NCI-H526 treated with DMSO at 0.1 percent for 48 hours (cell line): ENCODE measurements at regions not wholly inside any gene's neighbourhood (a gene's known extent, or its start where the extent isn't known, plus 50 kb on each side); places are given as distances from the start of the nearest gene placed in this dataset.

Experiments
- DNase-seq: peaks from one replicate; lab custom pipeline; 2025; lab: John Stamatoyannopoulos, UW

DNA sequence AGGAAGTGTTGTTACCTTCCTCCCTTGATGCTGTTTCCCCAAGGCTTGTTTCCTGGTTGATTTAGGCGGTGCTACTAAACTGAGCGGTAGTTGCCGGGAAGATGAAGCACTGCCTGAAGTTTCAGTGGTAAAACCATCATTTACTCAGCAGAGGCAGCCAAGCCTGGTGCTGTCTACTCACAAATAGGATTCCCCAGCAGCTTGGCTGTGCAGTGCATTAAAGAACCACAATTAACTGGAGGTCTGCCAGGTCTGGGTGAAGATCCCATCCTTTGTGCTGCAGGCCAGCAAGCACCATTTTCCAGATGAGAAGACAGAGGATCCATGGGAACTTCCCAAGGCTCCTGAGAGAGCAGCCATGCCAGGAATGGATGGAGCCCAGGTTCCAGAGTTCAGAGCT lies 231.9 kb upstream of the E2F8 start:
- DNase-seq = no peak

DNA sequence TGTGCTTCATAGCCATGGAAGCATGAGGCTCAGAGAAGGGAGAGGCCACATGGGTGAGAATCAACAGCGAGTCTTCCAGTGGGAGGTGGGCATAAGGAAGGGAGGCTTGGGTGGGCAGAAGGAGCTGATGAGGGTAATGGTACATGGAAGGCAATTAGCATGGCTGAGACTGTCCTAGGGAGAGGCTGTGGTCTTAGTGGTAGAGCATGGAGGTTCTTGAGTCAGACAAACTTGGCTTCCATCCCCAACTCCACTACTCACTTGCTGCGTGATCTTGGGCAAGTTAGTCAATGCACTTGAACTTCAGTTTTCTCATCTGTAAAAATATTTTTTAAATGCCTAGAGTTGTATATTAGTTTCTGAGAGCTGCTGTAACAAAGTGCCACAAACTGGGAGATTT lies 227.2 kb upstream of the E2F8 start:
- no peak for DNase-seq

DNA sequence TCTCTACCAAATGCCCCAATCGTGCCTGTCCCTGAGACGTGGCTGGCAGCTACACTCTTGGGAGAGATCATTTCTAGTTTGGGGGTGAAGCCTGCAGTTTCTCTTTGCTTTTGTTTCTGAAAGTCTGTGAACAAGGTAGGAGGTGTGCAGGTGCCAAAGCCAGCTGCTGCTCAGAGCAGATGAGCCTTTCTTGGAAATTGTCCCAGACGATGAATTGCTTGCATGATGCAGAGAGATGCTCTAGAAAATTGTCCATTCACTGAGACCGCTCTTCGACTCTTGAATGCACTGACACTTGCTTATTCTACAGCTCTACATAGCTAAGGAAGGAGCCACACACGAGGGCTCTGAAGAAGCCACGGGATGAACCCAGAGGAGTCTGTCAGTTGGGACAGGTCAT lies 225.6 kb upstream of the E2F8 start:
- DNase-seq = no peak

DNA sequence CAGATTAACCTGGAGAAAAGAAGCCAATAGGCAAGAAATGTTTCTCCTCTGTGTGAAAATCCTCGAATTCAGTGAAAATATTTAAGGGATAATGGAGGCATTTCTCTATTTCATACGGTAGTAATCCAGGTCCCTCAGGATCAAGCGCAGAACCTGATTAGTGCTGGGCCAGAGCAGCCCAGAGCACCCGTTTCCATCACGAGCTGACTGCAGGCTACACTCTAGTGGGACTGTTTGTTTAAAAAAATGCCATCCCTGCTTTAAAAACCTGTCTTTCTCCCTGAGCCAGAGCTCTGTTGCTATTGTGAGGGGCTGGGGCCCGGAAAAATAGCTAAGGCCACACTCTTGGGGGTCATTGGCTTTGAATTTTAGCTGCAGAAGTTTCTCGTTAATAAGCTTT lies 223.2 kb upstream of the E2F8 start:
- DNase-seq = no peak

DNA sequence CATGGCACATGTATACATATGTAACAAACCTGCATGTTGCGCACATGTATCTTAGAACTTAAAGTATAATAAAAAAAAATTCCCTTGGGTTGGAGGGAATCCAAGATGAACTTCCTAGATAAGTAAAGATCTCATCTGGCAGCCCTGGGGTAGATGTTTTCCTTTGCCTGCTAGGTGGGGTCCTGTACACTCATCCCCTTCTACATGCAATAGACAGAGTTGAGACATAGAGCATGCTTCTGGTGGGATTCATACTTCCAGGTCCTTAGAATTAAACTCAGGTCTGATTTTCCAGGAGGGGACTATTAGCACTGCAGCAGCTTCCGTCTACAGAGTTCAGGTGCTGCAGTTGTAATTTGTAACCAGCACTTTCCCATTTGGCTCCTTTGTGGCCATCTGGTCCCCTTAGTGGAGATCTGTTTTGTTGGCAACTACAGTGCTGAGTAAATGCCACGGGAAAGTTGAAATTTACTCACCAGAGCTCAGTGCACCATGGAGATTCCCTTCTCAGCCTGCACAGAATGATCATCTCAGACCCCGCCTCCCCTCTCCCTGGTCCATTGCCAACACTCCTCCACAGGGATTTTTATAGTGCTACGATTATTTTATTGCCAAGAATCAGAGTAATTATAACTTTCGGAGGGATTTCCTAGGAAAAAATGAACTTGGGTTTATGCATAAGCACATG lies 220.1 kb upstream of the E2F8 start:
- no peak for DNase-seq

DNA sequence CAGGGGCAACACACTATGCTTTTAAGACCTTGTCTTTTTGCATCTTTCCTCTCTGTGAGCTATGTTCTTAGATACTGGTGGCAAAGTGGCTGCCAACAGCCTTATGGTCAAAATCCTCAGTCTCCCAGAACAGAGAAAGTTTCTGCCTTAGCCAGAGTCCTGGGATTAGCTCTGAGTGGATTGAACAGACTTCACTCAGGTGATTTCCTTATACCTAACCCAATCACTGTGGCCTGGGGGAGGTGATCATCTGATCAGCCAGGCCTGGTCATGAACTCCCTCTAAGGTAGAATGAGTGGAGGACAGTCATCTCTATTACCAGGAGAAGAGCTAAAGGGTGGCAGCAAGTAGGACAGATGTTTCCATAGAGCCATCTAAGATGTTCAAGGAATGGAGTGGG lies 218.5 kb upstream of the E2F8 start:
- DNase-seq = no peak

DNA sequence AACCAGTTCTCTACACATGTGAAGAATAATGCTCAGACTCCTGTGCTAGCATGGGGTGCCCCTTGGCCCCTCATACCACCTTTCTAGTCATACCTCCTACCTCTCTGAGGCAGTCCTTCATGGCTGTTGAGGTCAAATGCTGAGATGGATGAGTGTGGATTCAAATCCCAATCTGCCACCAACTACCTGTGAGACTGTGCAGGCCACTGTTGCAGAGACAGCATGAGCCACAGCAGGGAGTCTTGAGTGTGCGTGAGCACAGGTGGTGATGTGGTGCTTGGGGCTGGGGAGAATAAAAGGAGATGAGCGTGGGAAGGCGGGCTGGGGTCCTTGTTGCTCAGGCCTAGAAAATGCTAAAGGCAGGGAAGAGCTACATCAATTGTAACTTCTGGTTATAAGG lies 218.0 kb upstream of the E2F8 start:
- no peak for DNase-seq

DNA sequence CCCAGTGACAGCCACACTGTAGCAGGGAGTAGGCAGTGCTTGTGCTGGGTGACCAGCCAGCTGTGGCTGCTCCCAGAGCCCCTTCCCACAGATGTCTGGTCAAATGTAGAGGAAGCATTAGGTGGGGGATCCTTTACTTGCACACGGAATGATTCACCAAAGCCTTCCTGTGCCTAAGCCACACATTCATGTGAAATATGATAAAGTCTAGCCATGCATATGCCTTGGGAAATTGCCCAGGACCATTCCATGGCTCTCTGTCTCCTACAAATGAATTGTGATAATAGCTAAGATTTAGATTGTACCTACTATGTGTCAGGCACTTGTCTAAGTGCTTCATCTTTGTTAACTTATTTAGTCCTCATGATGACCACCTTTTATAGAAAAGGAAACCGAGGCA lies 217.5 kb upstream of the E2F8 start:
- no peak for DNase-seq

DNA sequence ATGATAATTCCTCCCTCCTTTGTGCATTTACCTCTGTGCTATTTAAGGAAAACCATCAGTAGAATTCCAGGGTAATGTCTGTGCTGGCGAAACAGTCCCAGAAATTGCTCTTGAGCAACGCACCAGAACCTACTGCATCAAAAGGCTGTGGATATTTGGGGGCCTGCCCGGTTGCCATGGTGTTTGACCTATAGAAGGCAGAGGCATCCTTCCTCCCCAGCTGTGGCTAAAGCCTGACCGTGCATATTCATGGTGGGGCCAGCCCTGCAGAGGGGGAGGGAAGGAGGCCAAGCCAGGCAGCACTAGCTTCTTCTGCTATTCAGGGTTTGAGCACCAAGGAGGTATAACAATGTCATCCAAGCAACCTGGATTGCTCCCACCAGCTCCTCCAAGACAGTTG lies 215.0 kb upstream of the E2F8 start:
- no peak for DNase-seq

DNA sequence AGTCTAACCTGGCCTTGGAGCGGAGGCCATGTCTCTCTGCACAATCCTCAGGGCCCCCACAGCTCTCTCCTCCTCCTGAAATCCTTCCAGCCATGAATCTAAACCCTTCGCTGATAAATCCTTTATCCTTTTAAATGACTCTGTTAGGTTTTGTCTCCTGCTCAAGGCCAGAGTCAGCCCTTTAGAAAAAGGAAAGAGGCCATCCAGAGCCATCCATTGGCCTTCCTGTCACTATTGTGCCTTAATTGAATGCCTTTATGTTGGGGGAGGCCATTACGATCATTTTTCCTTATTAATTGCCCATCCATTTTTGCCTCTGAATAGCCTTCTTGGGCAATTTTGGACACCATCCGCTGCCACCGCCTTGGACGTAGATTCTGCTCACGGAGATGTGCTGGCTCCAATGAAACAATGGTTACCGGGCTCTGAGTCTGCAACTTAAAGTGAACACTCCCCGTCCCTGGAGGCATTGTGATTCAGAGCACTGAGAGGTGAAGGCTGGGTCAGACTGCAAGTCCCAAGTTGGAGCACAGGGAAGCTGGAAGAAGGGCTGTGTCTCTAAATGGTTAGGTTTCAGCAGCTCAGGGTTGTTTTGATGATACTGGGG lies 213.0 kb upstream of the E2F8 start:
- no peak for DNase-seq

DNA sequence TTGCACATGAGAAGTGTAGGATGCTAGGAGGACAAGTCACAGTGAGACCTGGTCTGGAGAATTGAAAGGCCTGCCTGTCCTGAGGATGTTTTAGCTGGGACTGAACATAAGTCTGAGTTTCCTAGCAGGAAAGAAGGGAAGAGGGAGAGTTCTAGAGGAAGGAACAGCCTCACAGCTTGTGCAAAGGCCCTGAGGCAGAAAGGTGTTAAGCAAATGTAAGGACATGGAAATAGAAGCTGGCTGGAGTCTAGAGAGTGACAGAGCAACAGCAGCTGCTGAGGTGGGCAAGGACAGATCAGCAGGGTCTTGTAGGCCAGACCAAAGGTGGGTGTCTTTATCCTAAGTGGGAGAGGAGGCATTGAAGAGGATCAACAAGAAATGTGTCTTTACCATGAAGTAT lies 210.9 kb upstream of the E2F8 start:
- DNase-seq = no peak

DNA sequence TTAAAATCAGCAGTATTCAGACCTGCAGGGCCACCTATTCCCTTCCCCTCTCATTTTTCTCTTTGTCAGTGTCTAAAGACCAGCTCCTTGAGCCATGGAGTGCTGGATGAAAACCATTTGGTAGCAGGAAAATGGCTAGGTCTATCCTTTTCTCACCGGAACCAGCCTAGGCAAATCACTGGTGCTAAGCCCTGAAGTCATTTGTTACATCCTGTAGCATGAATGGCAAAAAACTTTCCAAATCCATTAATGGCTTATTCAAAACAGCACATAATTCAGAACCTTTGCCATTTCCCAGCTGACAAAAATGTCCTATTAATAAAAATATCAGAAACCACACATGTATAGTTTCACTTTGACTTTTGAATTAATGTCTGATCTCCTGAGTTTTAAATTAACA lies 209.5 kb upstream of the E2F8 start:
- no peak for DNase-seq

DNA sequence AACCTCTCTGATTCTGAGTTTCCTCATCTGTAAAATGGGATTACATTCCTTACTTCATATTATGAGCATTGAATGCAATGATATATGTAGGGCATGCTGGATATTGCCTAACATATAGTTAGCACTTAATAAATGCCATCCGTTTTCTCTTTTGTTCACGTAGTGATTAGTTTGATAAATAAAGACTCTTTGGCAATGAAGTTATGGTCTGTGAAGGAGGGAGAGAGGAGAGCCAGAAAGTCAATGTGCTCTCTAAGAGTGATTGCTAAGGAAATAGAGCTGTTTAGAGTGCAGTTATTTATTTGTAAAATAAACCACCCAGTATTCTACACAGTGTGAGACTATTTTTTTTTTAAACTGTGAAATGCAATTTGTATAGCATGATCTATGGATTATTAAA lies 207.9 kb upstream of the E2F8 start:
- no peak for DNase-seq

DNA sequence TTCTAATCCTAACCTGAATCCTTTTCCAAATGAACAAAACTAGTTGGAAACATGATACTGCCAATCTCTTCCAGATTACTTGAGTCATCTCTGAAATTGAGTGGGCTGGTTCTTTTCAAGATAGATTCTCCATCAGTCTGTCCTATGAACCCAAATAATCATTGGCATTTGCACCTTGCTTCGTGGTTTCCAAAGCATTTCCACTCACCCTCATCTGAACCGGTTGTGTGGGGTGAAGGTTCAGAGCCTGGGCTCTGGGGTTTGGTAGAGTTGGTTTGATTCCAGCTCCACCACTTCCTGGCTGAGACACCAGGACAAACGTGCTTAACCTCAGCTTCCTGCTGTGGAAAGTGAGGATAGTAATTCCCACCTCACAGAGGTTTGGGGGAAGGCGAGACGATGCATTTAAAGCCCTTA lies 206.4 kb upstream of the E2F8 start:
- DNase-seq = no peak

DNA sequence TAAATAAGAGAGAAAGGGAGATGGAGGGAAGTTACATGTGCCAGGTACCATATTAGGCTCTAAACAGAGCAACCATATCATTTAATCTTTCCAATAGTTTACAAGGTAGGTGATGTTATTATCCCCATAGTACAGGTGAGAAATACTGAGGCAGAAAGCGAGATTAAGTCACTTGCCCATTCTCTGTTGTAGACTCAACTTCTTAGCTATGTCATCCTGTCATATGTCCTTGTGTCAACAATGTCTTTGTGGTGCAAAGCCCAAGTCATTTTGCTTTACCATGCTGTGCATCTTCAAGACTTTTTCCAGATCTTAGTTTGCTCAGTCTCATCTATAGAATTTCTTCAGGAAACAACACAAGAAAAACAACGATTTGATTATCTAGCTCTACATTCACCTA lies 205.0 kb upstream of the E2F8 start:
- DNase-seq = no peak

DNA sequence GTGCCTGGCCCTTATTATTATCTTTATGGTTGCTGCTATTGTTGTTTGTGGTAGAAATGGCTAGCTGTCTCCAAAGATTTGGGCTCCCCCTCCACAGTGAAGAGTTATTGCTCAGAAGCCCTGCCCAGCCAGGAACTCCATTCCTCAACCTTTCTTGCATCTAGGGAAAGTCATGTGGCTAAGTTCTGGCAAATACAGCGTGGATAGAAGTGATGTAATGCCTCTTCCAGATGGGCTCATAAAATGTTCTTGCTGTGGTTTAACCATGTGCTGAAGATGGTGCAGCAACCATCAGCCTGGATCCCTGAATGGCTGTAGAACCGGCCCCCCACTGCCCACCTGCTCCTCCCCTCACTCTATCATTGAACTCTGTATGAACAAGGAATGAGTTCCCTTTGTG lies 203.5 kb upstream of the E2F8 start:
- no peak for DNase-seq

DNA sequence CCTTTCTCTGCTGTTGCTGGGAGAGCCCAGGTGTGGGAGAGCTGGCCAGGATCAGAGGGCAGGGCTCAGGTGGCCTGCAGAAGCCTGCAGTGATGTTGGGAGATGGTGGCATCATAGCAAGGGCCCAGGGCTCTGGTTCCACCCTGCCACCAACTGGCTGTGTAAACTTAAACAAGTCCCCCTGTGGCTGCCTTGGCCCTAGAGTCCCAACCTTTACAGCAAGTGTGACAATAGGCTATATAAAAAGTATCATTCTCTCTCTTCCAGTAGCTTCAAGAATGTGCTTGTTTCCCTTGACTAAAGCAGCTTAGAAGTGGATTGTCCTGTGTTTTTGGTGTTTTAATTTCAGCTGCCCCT lies 201.8 kb upstream of the E2F8 start:
- DNase-seq = no peak

DNA sequence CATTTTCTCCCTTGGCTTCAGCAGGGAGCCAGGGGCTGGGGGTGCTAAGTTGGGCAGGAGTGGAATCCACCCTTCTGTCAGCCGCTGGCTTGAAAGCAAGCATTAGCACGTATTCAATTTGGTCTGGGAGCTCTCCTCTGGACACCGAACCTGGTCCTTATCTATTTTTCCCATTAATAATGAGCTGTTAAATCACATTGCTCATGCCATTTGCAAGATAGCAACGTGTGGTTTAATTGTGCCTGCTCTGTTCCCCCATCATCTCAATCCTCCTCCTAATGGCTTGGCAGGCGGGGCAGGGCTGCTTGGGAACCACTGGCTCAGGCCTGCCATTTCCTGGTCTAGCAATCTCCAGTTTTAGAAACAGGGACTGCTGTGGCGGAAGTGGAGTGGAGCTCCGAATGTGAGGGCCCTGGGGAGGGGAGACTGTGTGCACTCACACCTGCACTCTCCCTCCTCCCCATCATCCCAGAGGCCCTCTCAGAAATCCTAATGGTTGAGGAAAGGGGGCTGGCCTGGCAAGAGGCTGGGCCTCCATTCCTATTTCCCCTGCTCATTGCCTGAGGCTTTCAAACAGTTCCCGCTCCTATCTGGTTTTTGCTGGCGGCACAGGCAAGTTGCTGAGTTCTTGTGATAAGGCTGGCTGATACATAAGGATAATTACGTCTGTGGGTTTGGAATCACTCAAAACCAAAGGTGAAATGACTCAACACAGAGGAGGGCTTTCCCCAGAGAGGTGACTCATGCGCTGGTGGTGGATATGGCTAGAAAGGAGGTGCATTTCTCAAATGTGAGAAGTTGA lies 201.2 kb upstream of the E2F8 start:
- DNase-seq = no peak

DNA sequence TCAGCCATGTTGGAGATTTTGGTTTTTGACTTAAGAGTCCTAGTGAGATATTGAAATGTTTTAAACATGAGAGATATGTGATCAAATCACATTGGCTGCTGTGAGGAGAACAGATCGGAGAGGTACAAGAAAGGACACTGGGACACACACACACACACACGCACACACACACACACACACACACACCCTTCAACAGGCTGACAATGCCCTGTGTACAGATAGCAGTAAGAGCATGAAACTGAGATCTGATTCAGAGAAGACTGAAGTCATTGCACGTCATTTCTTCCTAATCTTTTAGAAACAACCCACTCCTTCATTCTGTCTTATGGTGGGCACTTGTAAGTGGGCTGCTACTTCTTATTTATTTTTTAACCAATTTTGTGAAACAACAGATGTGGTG lies 200.5 kb upstream of the E2F8 start:
- DNase-seq = no peak

DNA sequence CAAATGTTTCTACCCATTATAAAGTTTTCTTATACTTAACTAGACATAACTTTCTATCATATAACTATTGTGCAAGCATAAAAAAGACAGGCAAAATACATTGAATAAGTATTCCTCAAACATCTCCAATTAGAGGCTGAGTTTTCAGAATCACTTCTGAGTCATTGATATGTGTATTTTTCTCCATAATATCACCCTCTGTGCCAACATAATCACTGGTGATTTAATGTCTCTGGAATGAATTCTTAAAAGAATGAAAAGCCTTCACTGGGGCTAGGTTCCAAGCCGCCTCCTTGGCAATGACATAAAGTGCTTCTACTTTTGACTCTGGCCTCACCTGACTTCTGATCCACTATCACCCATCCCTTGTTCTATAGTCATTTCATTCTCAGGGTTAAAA lies 197.0 kb upstream of the E2F8 start:
- no peak for DNase-seq

DNA sequence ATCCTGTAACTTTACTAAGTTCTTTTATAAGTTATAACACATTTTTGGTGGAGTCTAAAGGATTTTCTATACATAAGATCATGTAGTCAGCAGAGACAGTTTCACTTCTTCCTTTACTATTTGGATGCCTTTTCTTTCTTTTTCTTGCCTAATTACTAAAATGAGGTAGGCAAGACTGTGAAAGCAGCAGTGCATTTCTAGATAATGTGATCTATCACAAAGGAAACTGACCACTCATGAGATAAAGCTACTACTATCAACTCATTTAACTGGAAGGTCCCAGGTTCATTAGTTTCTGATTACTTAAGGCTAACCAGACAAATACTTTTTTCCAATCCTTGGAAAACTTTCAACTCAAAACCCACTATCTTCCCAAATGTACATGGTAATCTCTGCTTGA lies 196.2 kb upstream of the E2F8 start:
- DNase-seq = no peak

DNA sequence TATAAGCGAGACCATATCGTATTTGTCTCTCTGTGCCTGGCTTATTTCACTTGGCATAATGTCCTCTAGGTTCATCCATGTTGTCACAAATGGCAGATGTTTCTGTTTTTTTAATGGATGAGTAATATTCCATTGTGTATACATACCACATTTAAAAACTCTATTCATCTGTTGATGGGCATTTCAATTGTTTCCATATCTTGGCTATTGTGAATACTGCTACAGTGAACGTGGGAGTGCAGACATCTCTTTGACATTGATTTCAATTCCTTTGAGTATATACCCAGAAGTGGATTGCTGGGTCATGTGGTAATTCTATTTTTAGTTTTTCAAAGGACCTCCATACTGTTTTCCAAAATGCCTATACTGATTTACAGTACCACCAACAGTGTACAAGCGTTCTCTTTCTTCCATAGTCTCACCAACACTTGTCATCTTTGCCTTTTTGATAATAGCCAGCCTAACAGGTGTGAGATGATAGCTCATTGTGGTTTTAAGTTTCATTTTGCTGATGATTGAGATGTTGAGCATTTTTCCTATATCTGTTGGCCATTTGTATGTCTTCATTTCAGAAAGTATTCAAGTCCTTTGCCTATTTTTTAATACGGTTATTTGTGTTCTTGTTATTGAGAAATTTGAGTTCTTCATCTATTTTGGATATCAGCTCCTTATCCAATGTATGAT lies 194.7 kb upstream of the E2F8 start:
- no peak for DNase-seq

DNA sequence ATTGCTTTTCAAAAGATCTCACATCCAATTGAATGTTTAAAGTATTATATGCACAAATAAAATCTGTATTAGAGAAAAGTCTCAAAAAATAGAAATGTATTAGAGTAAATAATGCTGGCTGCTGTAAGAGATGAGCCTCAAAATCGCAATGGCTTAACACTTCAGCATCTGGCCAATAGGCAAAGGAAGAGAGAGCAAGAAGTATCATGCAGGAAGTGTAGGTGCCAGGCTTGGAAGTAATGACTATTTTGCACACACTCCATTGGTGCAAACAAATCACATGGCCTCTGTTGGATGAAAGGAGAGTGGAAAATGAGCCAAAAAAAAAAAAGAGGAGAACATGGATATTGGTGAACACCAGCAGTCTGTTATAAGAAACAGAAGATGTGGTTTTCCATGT lies 193.0 kb upstream of the E2F8 start:
- no peak for DNase-seq
